ENCODE measurements at regions not wholly inside any gene's neighbourhood (a gene's known extent, or its start where the extent isn't known, plus 50 kb on each side); places are given as distances from the start of the nearest gene placed in this dataset.

DNA sequence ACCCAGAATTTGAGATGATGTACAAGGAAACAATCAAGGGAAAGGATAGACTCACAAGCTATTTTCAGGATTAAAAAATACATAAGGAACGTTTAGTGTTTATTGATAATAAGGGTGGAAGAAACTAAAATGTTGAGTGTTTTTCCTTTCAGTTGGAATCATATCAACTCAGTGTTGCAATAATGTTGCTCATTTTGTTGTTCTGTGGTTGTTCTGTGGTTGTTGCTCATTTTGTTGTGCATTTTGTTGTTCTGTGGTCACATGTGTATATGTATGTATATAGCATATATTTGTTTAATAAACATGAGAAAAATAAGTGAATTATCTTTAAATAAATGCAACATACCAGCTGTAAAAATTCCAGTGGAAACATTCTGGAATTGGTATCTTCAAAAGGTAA is 262.4 kb upstream of the SPRY2 start:
- no peak for DNase-seq
- no peak overlapping the region for H3K4me3 ChIP-seq (ENCODE audit: insufficient read depth, low read depth, low read length)
- no peaks in the 10 kb centered on the region for H3K36me3 ChIP-seq (replicated peaks; ENCODE audit: control insufficient read depth, insufficient read depth, low read length)
- H3K27me3 ChIP-seq (ENCODE audit: control insufficient read depth, insufficient read depth, low read length) = no peaks in the 10 kb centered on the region

GRCh38 chr13:80599765-80600164 is 258.8 kb upstream of the SPRY2 start:
- no peak overlapping the region for H3K4me3 ChIP-seq (ENCODE audit: insufficient read depth, low read depth, low read length)
- no peaks in the 10 kb centered on the region for H3K36me3 ChIP-seq (replicated peaks; ENCODE audit: control insufficient read depth, insufficient read depth, low read length)
- no peaks in the 10 kb centered on the region for H3K27me3 ChIP-seq (ENCODE audit: control insufficient read depth, insufficient read depth, low read length)
- DNase-seq = no peak

DNA sequence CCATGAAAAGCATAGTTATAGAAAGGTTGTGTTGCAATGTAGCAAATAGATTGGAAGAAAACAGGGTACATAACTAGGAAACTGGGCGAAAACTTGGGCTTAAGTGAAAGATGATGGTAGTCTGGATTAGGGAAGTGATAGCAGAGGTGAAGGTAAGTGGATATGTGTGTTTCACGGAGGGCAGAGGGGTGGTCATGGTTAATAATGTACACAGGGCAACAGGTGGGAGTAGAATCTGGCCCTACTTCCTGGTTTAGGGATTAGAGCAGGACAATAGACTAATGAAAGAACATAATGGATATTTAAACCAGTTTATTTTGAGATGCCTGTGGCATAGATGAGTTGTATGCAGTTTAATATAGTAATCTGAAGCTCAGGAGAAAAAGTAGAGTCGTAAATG is 257.3 kb upstream of the SPRY2 start:
- Histone ChIP-seq H3K4me3 (ENCODE audit: insufficient read depth, low read depth, low read length) (no peak overlapping the region), H3K36me3 (replicated peaks; ENCODE audit: control insufficient read depth, insufficient read depth, low read length) (no peaks in the 10 kb centered on the region), H3K27me3 (ENCODE audit: control insufficient read depth, insufficient read depth, low read length) (no peaks in the 10 kb centered on the region)
- DNase-seq = no peak

DNA sequence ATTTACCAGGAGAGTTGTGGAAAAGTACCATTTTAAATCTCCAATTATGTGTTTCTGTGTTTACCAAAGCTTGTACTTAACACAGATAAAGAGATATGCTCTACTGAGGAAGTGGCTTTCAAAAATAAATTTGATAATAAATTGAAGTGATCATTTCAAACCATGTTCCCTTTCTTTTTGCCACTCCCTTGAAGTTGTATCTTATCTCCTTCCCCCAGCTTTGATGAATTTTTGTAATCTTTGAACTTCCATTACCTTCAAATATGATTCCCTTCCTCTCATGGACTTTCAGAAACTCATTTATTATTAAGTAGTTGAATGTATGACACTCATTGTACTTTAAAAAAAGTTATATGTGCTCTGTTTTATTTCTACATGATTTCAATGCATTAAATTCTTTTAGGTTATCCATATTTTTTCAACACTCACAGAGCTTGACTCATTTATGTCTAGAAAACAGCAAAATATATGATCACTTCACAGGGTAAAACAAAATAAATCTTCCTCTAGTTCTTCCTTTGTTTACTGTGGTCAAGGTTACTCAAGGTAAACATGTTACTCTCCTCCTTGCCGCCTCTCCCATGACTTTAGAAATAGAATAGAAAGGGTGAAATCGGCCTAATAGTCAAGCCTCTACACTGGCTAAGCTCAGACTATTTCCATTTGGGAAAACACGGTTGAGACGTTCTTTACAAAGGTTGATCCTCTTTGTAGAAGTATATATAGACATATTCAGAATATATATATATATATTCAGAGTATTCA is 251.2 kb upstream of the SPRY2 start:
- H3K4me3 ChIP-seq (ENCODE audit: insufficient read depth, low read depth, low read length) = no peak overlapping the region
- DNase-seq = no peak
- H3K36me3 ChIP-seq (replicated peaks; ENCODE audit: control insufficient read depth, insufficient read depth, low read length) = no peaks in the 10 kb centered on the region
- no peaks in the 10 kb centered on the region for H3K27me3 ChIP-seq (ENCODE audit: control insufficient read depth, insufficient read depth, low read length)

- no peak overlapping the region for H3K4me3 ChIP-seq (ENCODE audit: insufficient read depth, low read depth, low read length)
- no peak for DNase-seq
- H3K36me3 ChIP-seq (replicated peaks; ENCODE audit: control insufficient read depth, insufficient read depth, low read length) = no peaks in the 10 kb centered on the region
- no peaks in the 10 kb centered on the region for H3K27me3 ChIP-seq (ENCODE audit: control insufficient read depth, insufficient read depth, low read length)
These were observed 249.6 kb upstream of the SPRY2 start for GRCh38 chr13:80590551-80590950.

DNA sequence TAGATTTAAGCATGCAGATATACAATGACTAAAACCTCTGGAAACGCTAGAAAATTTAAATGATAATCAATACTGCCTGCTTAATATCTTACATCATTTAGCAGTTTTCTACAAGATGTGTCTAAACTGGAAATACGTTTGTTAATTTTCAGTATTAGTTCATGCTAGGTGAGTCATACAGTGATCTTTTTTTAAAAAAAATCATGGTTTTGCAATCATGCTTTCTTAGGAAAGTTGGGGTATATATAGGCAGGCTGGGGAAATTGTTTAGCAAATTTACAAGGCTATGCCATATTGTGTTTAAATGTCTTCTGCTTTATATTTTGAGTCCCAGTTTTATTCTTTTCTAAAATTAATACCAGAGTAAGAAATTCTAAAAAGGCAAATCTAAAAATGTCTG is 245.4 kb upstream of the SPRY2 start:
- no peaks in the 10 kb centered on the region for H3K27me3 ChIP-seq (ENCODE audit: control insufficient read depth, insufficient read depth, low read length)
- DNase-seq = no peak
- H3K4me3 ChIP-seq (ENCODE audit: insufficient read depth, low read depth, low read length) = no peak overlapping the region
- no peaks in the 10 kb centered on the region for H3K36me3 ChIP-seq (replicated peaks; ENCODE audit: control insufficient read depth, insufficient read depth, low read length)

DNA sequence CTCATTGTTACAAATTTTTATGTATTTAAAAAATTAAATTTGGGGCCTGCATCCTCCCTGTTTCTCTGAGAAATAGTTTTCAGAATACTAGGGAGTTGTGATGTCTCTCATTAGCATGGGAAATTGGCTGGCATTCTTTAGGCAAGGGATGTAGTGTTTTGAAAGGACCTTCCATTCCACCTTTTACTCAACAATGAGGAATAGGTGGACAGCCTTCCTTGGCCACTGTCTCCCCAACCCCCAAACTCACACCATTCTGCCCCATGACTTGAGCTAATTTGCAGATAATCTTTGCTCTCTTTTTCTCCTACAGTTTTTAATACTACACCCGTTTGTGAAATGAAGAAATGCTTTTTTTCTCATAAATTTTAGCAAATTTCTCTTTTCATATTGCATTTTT is 244.6 kb upstream of the SPRY2 start:
- H3K36me3 ChIP-seq (replicated peaks; ENCODE audit: control insufficient read depth, insufficient read depth, low read length) = no peaks in the 10 kb centered on the region
- no peak overlapping the region for H3K4me3 ChIP-seq (ENCODE audit: insufficient read depth, low read depth, low read length)
- DNase-seq = no peak
- no peaks in the 10 kb centered on the region for H3K27me3 ChIP-seq (ENCODE audit: control insufficient read depth, insufficient read depth, low read length)

- H3K36me3 ChIP-seq (replicated peaks; ENCODE audit: control insufficient read depth, insufficient read depth, low read length) = no peaks in the 10 kb centered on the region
- H3K27me3 ChIP-seq (ENCODE audit: control insufficient read depth, insufficient read depth, low read length) = no peaks in the 10 kb centered on the region
- DNase-seq = no peak
- H3K4me3 ChIP-seq (ENCODE audit: insufficient read depth, low read depth, low read length) = no peak overlapping the region
These were observed 243.9 kb upstream of the SPRY2 start for GRCh38 chr13:80584785-80585184.

GRCh38 chr13:80584306-80584705 is 243.4 kb upstream of the SPRY2 start:
- no peak for DNase-seq
- H3K4me3 ChIP-seq (ENCODE audit: insufficient read depth, low read depth, low read length) = no peak overlapping the region

GRCh38 chr13:80577926-80578670 is 237.2 kb upstream of the SPRY2 start:
- Histone ChIP-seq H3K27me3 (ENCODE audit: control insufficient read depth, insufficient read depth, low read length) (no peaks in the 10 kb centered on the region), H3K4me3 (ENCODE audit: insufficient read depth, low read depth, low read length) (no peak overlapping the region)
- no peak for DNase-seq

More at GRCh38 chr13:80584306-80584705, 243.4 kb upstream of the SPRY2 start:
- H3K36me3 ChIP-seq (replicated peaks; ENCODE audit: control insufficient read depth, insufficient read depth, low read length) = no peaks in the 10 kb centered on the region
- H3K27me3 ChIP-seq (ENCODE audit: control insufficient read depth, insufficient read depth, low read length) = no peaks in the 10 kb centered on the region

DNA sequence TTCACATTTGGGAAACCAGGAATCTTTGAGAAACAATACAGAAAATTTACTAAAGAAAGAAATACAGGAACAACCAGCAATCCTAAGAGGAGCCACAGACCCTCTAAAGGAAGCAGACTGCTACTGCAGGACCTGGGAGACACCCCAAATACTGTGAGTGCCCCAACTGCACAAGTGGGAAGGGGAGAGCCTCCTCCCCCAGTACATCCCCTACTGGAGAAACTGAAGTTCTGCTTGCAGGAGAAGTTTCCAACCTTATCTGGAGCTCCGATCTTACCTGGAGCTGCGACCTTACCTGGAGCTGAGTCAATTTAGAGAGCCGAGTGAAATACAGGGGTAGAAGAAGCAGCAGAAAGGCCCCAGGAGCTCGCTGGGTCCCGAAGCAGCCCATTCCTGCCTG is 236.4 kb upstream of the SPRY2 start:
- Histone ChIP-seq H3K4me3 (ENCODE audit: insufficient read depth, low read depth, low read length) (no peak overlapping the region), H3K36me3 (replicated peaks; ENCODE audit: control insufficient read depth, insufficient read depth, low read length) (no peaks in the 10 kb centered on the region), H3K27me3 (ENCODE audit: control insufficient read depth, insufficient read depth, low read length) (no peaks in the 10 kb centered on the region)
- no peak for DNase-seq

More at GRCh38 chr13:80577926-80578670, 237.2 kb upstream of the SPRY2 start:
- H3K36me3 ChIP-seq (replicated peaks; ENCODE audit: control insufficient read depth, insufficient read depth, low read length) = no peaks in the 10 kb centered on the region

GRCh38 chr13:80574113-80574850 is 233.4 kb upstream of the SPRY2 start:
- Histone ChIP-seq H3K27me3 (ENCODE audit: control insufficient read depth, insufficient read depth, low read length) (no peaks in the 10 kb centered on the region), H3K36me3 (replicated peaks; ENCODE audit: control insufficient read depth, insufficient read depth, low read length) (no peaks in the 10 kb centered on the region), H3K4me3 (ENCODE audit: insufficient read depth, low read depth, low read length) (no peak overlapping the region)
- no peak for DNase-seq

DNA sequence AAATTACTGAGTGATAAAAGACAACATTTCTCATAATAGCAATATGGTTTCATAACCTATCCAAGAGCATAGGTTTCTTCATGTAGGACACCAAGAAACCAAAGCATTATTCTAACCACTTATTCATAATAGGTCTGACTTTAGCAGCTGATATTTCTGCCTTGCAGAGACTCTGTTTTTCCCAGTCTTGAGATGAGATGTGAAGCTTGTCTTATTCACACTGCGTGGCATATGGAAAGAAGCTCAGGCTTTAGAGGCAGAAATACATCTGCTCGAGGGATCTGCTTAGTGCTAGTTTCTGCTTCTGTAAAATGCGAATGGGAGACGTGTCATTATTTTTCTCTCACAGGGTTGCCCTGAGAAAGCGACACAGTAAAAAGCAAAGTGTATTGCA is 232.0 kb upstream of the SPRY2 start:
- no peak for DNase-seq
- Histone ChIP-seq H3K36me3 (replicated peaks; ENCODE audit: control insufficient read depth, insufficient read depth, low read length) (no peaks in the 10 kb centered on the region), H3K27me3 (ENCODE audit: control insufficient read depth, insufficient read depth, low read length) (no peaks in the 10 kb centered on the region), H3K4me3 (ENCODE audit: insufficient read depth, low read depth, low read length) (no peak overlapping the region)

- no peak for DNase-seq
- Histone ChIP-seq H3K36me3 (replicated peaks; ENCODE audit: control insufficient read depth, insufficient read depth, low read length) (no peaks in the 10 kb centered on the region), H3K27me3 (ENCODE audit: control insufficient read depth, insufficient read depth, low read length) (no peaks in the 10 kb centered on the region), H3K4me3 (ENCODE audit: insufficient read depth, low read depth, low read length) (no peak overlapping the region)
These were observed 231.5 kb upstream of the SPRY2 start for GRCh38 chr13:80572308-80572922.

Data from H7 (cell line).